ENCODE measurements at regions not wholly inside any gene's neighbourhood (a gene's known extent, or its start where the extent isn't known, plus 50 kb on each side); places are given as distances from the start of the nearest gene placed in this dataset.

GRCh38 chr3:11913316-11913715 is 66.6 kb upstream of the TAMM41 start:
- no peak for TF ChIP-seq CTCF (IDR thresholded peaks at IDR 0.05; ENCODE audit: low read depth, low read length, poor library complexity, severe bottlenecking)
- no peak for TF ChIP-seq EZH2phosphoT487 (IDR thresholded peaks at IDR 0.05; ENCODE audit: borderline replicate concordance, low read length)

Measured in DOHH2 (cell line).